ENCODE measurements at regions not wholly inside any gene's neighbourhood (a gene's known extent, or its start where the extent isn't known, plus 50 kb on each side); places are given as distances from the start of the nearest gene placed in this dataset.
A peak's percentile ranks its signal among the peaks of the same experiment; 100 is the strongest.

GRCh38 chr17:77884019-77884418 is 74.5 kb upstream of the TNRC6C start:
- DNase-seq, result peak; percentile 38

- no peak for DNase-seq
Measured at GRCh38 chr17:77884967-77885641, 73.4 kb upstream of the TNRC6C start.

GRCh38 chr17:77885678-77886386 is 72.7 kb upstream of the TNRC6C start:
- DNase-seq, result no peak

GRCh38 chr17:77886387-77886728 is 72.1 kb upstream of the TNRC6C start:
- DNase-seq, result no peak

- DNase-seq, result no peak
Measured at GRCh38 chr17:77887110-77887463, 71.4 kb upstream of the TNRC6C start.

GRCh38 chr17:77887464-77888241 is 70.8 kb upstream of the TNRC6C start:
- DNase-seq, result peak; percentile 67

- no peak for DNase-seq
Measured at GRCh38 chr17:77888242-77889134, 70.0 kb upstream of the TNRC6C start.

- DNase-seq, result no peak
Measured at GRCh38 chr17:77889135-77889505, 69.4 kb upstream of the TNRC6C start.

- DNase-seq, result no peak
Measured at GRCh38 chr17:77889866-77890760, 68.4 kb upstream of the TNRC6C start.

- no peak for DNase-seq
Measured at GRCh38 chr17:77890771-77891170, 67.7 kb upstream of the TNRC6C start.

GRCh38 chr17:77891602-77892001 is 66.9 kb upstream of the TNRC6C start:
- no peak for DNase-seq

GRCh38 chr17:77892031-77892430 is 66.5 kb upstream of the TNRC6C start:
- DNase-seq, result no peak

GRCh38 chr17:77892469-77893143 is 65.9 kb upstream of the TNRC6C start:
- no peak for DNase-seq

GRCh38 chr17:77893144-77894044 is 65.1 kb upstream of the TNRC6C start:
- no peak for DNase-seq

- no peak for DNase-seq
Measured at GRCh38 chr17:77894126-77894956, 64.2 kb upstream of the TNRC6C start.

GRCh38 chr17:77897741-77898301 is 60.7 kb upstream of the TNRC6C start:
- DNase-seq, result no peak

GRCh38 chr17:77898521-77899434 is 59.7 kb upstream of the TNRC6C start:
- DNase-seq, result no peak

- DNase-seq, result no peak
Measured at GRCh38 chr17:77899498-77899897, 59.0 kb upstream of the TNRC6C start.

Measured in NCI-H774 (cell line).